Parathyroid adenoma (tissue), 2 donors: ENCODE measurements at regions not wholly inside any gene's neighbourhood (a gene's known extent, or its start where the extent isn't known, plus 50 kb on each side); places are given as distances from the start of the nearest gene placed in this dataset.

Experiments used
- H2AFZ ChIP-seq: fragments of 300-600 bp; sonication (generic); one replicate; pipeline ENCODE4 v1.7.0; 2017; ENCODE audit warnings: antibody characterized with exemption, mild to moderate bottlenecking
- H3K27ac ChIP-seq: fragments of 300-600 bp; sonication (generic); one replicate; pipeline ENCODE4 v1.7.0; 2017
- H3K27me3 ChIP-seq: fragments of 300-600 bp; sonication (generic); one replicate; pipeline ENCODE4 v1.7.0; 2017; ENCODE audit warnings: low read length; ENCODE audit not compliant: control insufficient read depth, insufficient read depth
- H3K36me3 ChIP-seq: fragments of 300-600 bp; sonication (generic); one replicate; pipeline ENCODE4 v1.7.0; 2017; ENCODE audit warnings: low read length; ENCODE audit not compliant: control insufficient read depth, insufficient read depth
- H3K4me1 ChIP-seq: fragments of 300-600 bp; sonication (generic); one replicate; pipeline ENCODE4 v1.7.0; 2017; ENCODE audit warnings: control low read depth
- H3K4me2 ChIP-seq: fragments of 300-600 bp; sonication (generic); one replicate; pipeline ENCODE4 v1.7.0; 2017; ENCODE audit warnings: low read length
- H3K4me3 ChIP-seq: fragments of 300-600 bp; sonication (generic); one replicate; pipeline ENCODE4 v1.7.0; 2017; ENCODE audit warnings: low read depth, low read length
- H3K79me2 ChIP-seq: fragments of 300-600 bp; sonication (generic); one replicate; pipeline ENCODE4 v1.7.0; 2017; ENCODE audit warnings: control low read depth
- H3K9ac ChIP-seq: fragments of 300-600 bp; sonication (generic); one replicate; pipeline ENCODE4 v1.7.0; 2017; ENCODE audit warnings: mild to moderate bottlenecking
- H3K9me3 ChIP-seq: fragments of 300-600 bp; sonication (generic); one replicate; pipeline ENCODE4 v1.7.0; 2017; ENCODE audit warnings: low read length; ENCODE audit not compliant: control insufficient read depth
- CTCF ChIP-seq: fragments of 300-600 bp; sonication (generic); IDR thresholded peaks from one replicate; pipeline ENCODE4 v1.7.0; 2017; ENCODE audit warnings: antibody characterized with exemption, mild to moderate bottlenecking
- donor health status: primary hyperparathyroidism.

GRCh38 chr14:104249706-104250105 lies 111.3 kb downstream of the KIF26A start:
- Histone ChIP-seq H3K27me3 (no peaks in the 10 kb centered on the region), H3K36me3 (no peaks in the 10 kb centered on the region), H3K9me3 (no peaks in the 10 kb centered on the region), H3K4me1 (no peaks in the 10 kb centered on the region), H3K4me3 (no peak overlapping the region), H3K27ac (no peak overlapping the region), H3K9ac (no peak overlapping the region), H3K79me2 (no peaks in the 10 kb centered on the region), H2AFZ (no peak overlapping the region), H3K4me2 (no peak overlapping the region)
- no peak for TF ChIP-seq CTCF

- Histone ChIP-seq H3K36me3 (no peaks in the 10 kb centered on the region), H3K79me2 (no peaks in the 10 kb centered on the region), H3K9me3 (no peaks in the 10 kb centered on the region), H3K4me1 (no peaks in the 10 kb centered on the region), H3K4me2 (no peak overlapping the region), H3K27ac (no peak overlapping the region), H2AFZ (no peak overlapping the region), H3K9ac (no peak overlapping the region), H3K27me3 (no peaks in the 10 kb centered on the region), H3K4me3 (no peak overlapping the region)
- no peak for TF ChIP-seq CTCF
Measured at GRCh38 chr14:104250175-104250574, 111.8 kb downstream of the KIF26A start.

- H3K4me3 ChIP-seq: no peak overlapping the region
- TF ChIP-seq CTCF: no peak
- no peak overlapping the region for H2AFZ ChIP-seq
- H3K4me1 ChIP-seq: no peaks in the 10 kb centered on the region
- H3K36me3 ChIP-seq: no peaks in the 10 kb centered on the region
- H3K9me3 ChIP-seq: no peaks in the 10 kb centered on the region
- no peaks in the 10 kb centered on the region for H3K79me2 ChIP-seq
- no peak overlapping the region for H3K27ac ChIP-seq
- no peak overlapping the region for H3K9ac ChIP-seq
- H3K27me3 ChIP-seq: no peaks in the 10 kb centered on the region
- no peak overlapping the region for H3K4me2 ChIP-seq
Measured at GRCh38 chr14:104252256-104253215, 114.1 kb downstream of the KIF26A start.

- no peak overlapping the region for H2AFZ ChIP-seq
- TF ChIP-seq CTCF: no peak
- no peak overlapping the region for H3K9ac ChIP-seq
- H3K27ac ChIP-seq: no peak overlapping the region
- H3K4me2 ChIP-seq: no peak overlapping the region
- no peaks in the 10 kb centered on the region for H3K79me2 ChIP-seq
- no peaks in the 10 kb centered on the region for H3K4me1 ChIP-seq
- H3K4me3 ChIP-seq: no peak overlapping the region
- H3K36me3 ChIP-seq: no peaks in the 10 kb centered on the region
- no peaks in the 10 kb centered on the region for H3K27me3 ChIP-seq
- no peaks in the 10 kb centered on the region for H3K9me3 ChIP-seq
Measured at GRCh38 chr14:104253223-104253822, 114.9 kb downstream of the KIF26A start.
